Body of pancreas (tissue), 4 donors: ENCODE measurements at regions not wholly inside any gene's neighbourhood (a gene's known extent, or its start where the extent isn't known, plus 50 kb on each side); places are given as distances from the start of the nearest gene placed in this dataset.

Source experiments
- ATAC-seq: fragments of 150-250 bp; one replicate; pipeline ENCODE4 v1.9.1; 2016
- DNase-seq, 4 donors: peaks; one replicate each; pipeline ENCODE4 v3.0.0-alpha.2; 2019
- H3K27ac ChIP-seq, 4 donors: fragments of 200-600 bp; sonication (generic); 1 replicate in 3 of 4; 2 replicates in 1 of 4; pipeline versions ENCODE4 v1.5.1 to v1.6.1; 2016 to 2019; ENCODE audit warnings: mild to moderate bottlenecking in 1 of 4, mixed read lengths in 1 of 4, moderate library complexity in 1 of 4
- H3K27me3 ChIP-seq, 2 donors: fragments of 200-600 bp; sonication (generic); one replicate each; pipeline ENCODE4 v1.6.0; 2016; ENCODE audit warnings: mild to moderate bottlenecking in 1 of 2
- H3K36me3 ChIP-seq, 2 donors: fragments of 200-600 bp; sonication (generic); replicated peaks in 1 of 2; 2 replicates each; pipeline ENCODE4 v1.5.1; 2016; ENCODE audit warnings: low read depth in 2 of 2; ENCODE audit not compliant: insufficient read depth in 1 of 2
- H3K4me1 ChIP-seq: fragments of 200-600 bp; sonication (generic); one replicate; pipeline ENCODE4 v1.6.0; 2016
- H3K4me3 ChIP-seq, 2 donors: fragments of 200-600 bp; sonication (generic); 1 replicate in 1 of 2; 2 replicates in 1 of 2; pipeline ENCODE4 v1.5.1; 2016 to 2019
- H3K9me3 ChIP-seq, 3 donors: fragments of 200-600 bp; sonication (generic); 1 replicate in 2 of 3; 2 replicates in 1 of 3; pipeline ENCODE4 v1.5.1; 2016
- CTCF ChIP-seq, 7 experiments: fragments of 450-650 bp in 4 of 7; fragments of 200-600 bp in 3 of 7; sonication (generic) in 3 of 7; IDR thresholded peaks; one replicate each; pipeline ENCODE4 v1.5.1; 2016 to 2019; ENCODE audit warnings: antibody characterized with exemption in 7 of 7
- POLR2A ChIP-seq, 3 donors: fragments of 450-650 bp; IDR thresholded peaks; one replicate each; pipeline ENCODE4 v1.6.1; 2016; ENCODE audit warnings: antibody characterized with exemption in 3 of 3, mild to moderate bottlenecking in 2 of 3
- WGBS, 2 donors: methylation state at CpG; one replicate each; pipeline ENCODE4 v1.1.5; 2017; 5-methylcytosine and 5-hydroxymethylcytosine counted together
- intact Hi-C: fragments of 100-400 bp; cut with DNase I; formaldehyde crosslinking; loops from one replicate; pipeline ENCODE4 v1.15.1; 2023

GRCh38 chr2:198494931-198495330, 690.5 kb downstream of the PLCL1 start:
- Histone ChIP-seq H3K4me1 (no peaks in the 10 kb centered on the region), H3K27me3 (no peaks in the 10 kb centered on the region), H3K9me3 (no peaks in the 10 kb centered on the region), H3K4me3 (no peak overlapping the region), H3K36me3 (no peaks in the 10 kb centered on the region), H3K27ac (no peak overlapping the region)
- DNase-seq (no peak), ATAC-seq (no peak)
- TF ChIP-seq POLR2A (IDR thresholded peaks at IDR 0.05) (no peak), CTCF (IDR thresholded peaks at IDR 0.05) (no peak)
- intact Hi-C loops = no loop called here
- WGBS, 2 donors = 70 to 85% methylated on average over 1 of the region's 1 CpG

GRCh38 chr2:198490748-198491147, 686.4 kb downstream of the PLCL1 start:
- Histone ChIP-seq H3K27me3 (no peaks in the 10 kb centered on the region), H3K4me1 (no peaks in the 10 kb centered on the region), H3K9me3 (no peaks in the 10 kb centered on the region), H3K4me3 (no peak overlapping the region), H3K27ac (no peak overlapping the region), H3K36me3 (no peaks in the 10 kb centered on the region)
- TF ChIP-seq CTCF (IDR thresholded peaks at IDR 0.05) = no peak
- no peak for TF ChIP-seq POLR2A (IDR thresholded peaks at IDR 0.05)
- intact Hi-C loops = no loop called here
- no peak for DNase-seq
- WGBS, 2 donors = 39 to 49% methylated on average over 2 of the region's 2 CpGs
- no peak for ATAC-seq

GRCh38 chr2:198488964-198489363, 684.6 kb downstream of the PLCL1 start:
- ATAC-seq = no peak

GRCh38 chr2:198483051-198483450, 678.7 kb downstream of the PLCL1 start:
- Histone ChIP-seq H3K4me1 (no peaks in the 10 kb centered on the region), H3K4me3 (no peak overlapping the region), H3K27me3 (no peaks in the 10 kb centered on the region), H3K9me3 (no peaks in the 10 kb centered on the region), H3K36me3 (no peaks in the 10 kb centered on the region), H3K27ac (no peak overlapping the region)
- DNase-seq (no peak), ATAC-seq (no peak)
- WGBS, 2 donors = 55 to 57% methylated on average over 2 of the region's 2 CpGs
- TF ChIP-seq POLR2A (IDR thresholded peaks at IDR 0.05) (no peak), CTCF (IDR thresholded peaks at IDR 0.05) (no peak)
- intact Hi-C loops = no loop called here

More at GRCh38 chr2:198488964-198489363, 684.6 kb downstream of the PLCL1 start:
- intact Hi-C loops = no loop called here
- TF ChIP-seq CTCF (IDR thresholded peaks at IDR 0.05) (no peak), POLR2A (IDR thresholded peaks at IDR 0.05) (no peak)
- Histone ChIP-seq H3K27me3 (no peaks in the 10 kb centered on the region), H3K36me3 (no peaks in the 10 kb centered on the region), H3K4me1 (no peaks in the 10 kb centered on the region), H3K27ac (no peak overlapping the region), H3K9me3 (no peaks in the 10 kb centered on the region), H3K4me3 (no peak overlapping the region)
- DNase-seq = no peak

- WGBS, 2 donors = 62 to 73% methylated on average over 2 of the region's 2 CpGs
- no peaks in the 10 kb centered on the region for H3K36me3 ChIP-seq
These were observed 674.7 kb downstream of the PLCL1 start for GRCh38 chr2:198479065-198479464.

More at GRCh38 chr2:198479065-198479464, 674.7 kb downstream of the PLCL1 start:
- ATAC-seq = no peak
- no peak for DNase-seq
- TF ChIP-seq POLR2A (IDR thresholded peaks at IDR 0.05) = no peak
- TF ChIP-seq CTCF (IDR thresholded peaks at IDR 0.05) = no peak
- no peaks in the 10 kb centered on the region for H3K4me1 ChIP-seq
- no peaks in the 10 kb centered on the region for H3K27me3 ChIP-seq
- H3K27ac ChIP-seq = no peak overlapping the region
- H3K4me3 ChIP-seq = no peak overlapping the region
- intact Hi-C loops = no loop called here
- H3K9me3 ChIP-seq = no peaks in the 10 kb centered on the region
